HG03457 (cell line): ENCODE measurements at regions not wholly inside any gene's neighbourhood (a gene's known extent, or its start where the extent isn't known, plus 50 kb on each side); places are given as distances from the start of the nearest gene placed in this dataset.

Experiments used
- ATAC-seq: cut with Tn5 transposase; IDR thresholded peaks from one replicate; pipeline ENCODE4 v1.9.1; 2021; ENCODE audit warnings: moderate number of reproducible peaks; ENCODE audit not compliant: unreplicated experiment

GRCh38 chr4:123737156-123737555, 340.6 kb downstream of the SPRY1 start:
- ATAC-seq = no peak

GRCh38 chr4:123739806-123740205, 343.2 kb downstream of the SPRY1 start:
- no peak for ATAC-seq

GRCh38 chr4:123740236-123740635, 343.6 kb downstream of the SPRY1 start:
- ATAC-seq = no peak

- ATAC-seq = no peak
Measured at GRCh38 chr4:123741906-123742305, 345.3 kb downstream of the SPRY1 start.

GRCh38 chr4:123743848-123744247, 347.3 kb downstream of the SPRY1 start:
- ATAC-seq = no peak

- ATAC-seq = no peak
Measured at GRCh38 chr4:123744664-123745290, 348.2 kb downstream of the SPRY1 start.

GRCh38 chr4:123747016-123747415, 350.4 kb downstream of the SPRY1 start:
- no peak for ATAC-seq

- no peak for ATAC-seq
Measured at GRCh38 chr4:123748806-123749205, 352.2 kb downstream of the SPRY1 start.

- ATAC-seq = no peak
Measured at GRCh38 chr4:123749383-123749782, 352.8 kb downstream of the SPRY1 start.

- no peak for ATAC-seq
Measured at GRCh38 chr4:123750044-123750443, 353.4 kb downstream of the SPRY1 start.

GRCh38 chr4:123755655-123756054, 359.1 kb downstream of the SPRY1 start:
- no peak for ATAC-seq

GRCh38 chr4:123767806-123768205, 371.2 kb downstream of the SPRY1 start:
- no peak for ATAC-seq

- ATAC-seq = no peak
Measured at GRCh38 chr4:123770884-123771283, 374.3 kb downstream of the SPRY1 start.

- peak; percentile 91 for ATAC-seq
Measured at GRCh38 chr4:123776267-123776666, 379.7 kb downstream of the SPRY1 start.

- no peak for ATAC-seq
Measured at GRCh38 chr4:123777373-123777772, 380.8 kb downstream of the SPRY1 start.

GRCh38 chr4:123783151-123783790, 386.7 kb downstream of the SPRY1 start:
- no peak for ATAC-seq

- no peak for ATAC-seq
Measured at GRCh38 chr4:123783921-123784320, 387.3 kb downstream of the SPRY1 start.

GRCh38 chr4:123784626-123785025, 388.0 kb downstream of the SPRY1 start:
- ATAC-seq = no peak

- no peak for ATAC-seq
Measured at GRCh38 chr4:123785538-123785937, 388.9 kb downstream of the SPRY1 start.

GRCh38 chr4:123786163-123786915, 389.7 kb downstream of the SPRY1 start:
- no peak for ATAC-seq

- ATAC-seq = no peak
Measured at GRCh38 chr4:123786920-123787319, 390.3 kb downstream of the SPRY1 start.

GRCh38 chr4:123787512-123788080, 391.0 kb downstream of the SPRY1 start:
- ATAC-seq = no peak
